ENCODE measurements at regions not wholly inside any gene's neighbourhood (a gene's known extent, or its start where the extent isn't known, plus 50 kb on each side); places are given as distances from the start of the nearest gene placed in this dataset.

DNA sequence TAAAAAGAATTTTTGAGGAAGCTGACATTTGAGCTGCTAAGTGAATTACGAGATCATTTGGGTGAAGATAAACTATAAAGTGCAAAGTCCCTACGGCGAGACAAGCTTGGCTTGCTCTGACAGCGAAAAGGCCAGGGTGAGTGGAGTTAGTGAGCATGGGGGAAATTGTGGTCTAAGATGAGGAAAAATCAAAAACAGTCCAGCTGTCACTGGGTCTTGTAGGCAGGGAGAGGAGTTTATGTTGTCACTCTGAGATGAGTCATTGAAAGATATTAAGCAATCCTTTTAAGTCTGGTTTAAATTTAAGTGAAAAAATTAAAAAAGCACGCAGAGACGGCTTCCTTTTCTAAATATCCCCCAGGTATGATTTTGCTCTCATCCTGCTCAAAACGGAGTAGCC is 601.9 kb downstream of the MRPL39 start:
- TF ChIP-seq, protein P1, sequence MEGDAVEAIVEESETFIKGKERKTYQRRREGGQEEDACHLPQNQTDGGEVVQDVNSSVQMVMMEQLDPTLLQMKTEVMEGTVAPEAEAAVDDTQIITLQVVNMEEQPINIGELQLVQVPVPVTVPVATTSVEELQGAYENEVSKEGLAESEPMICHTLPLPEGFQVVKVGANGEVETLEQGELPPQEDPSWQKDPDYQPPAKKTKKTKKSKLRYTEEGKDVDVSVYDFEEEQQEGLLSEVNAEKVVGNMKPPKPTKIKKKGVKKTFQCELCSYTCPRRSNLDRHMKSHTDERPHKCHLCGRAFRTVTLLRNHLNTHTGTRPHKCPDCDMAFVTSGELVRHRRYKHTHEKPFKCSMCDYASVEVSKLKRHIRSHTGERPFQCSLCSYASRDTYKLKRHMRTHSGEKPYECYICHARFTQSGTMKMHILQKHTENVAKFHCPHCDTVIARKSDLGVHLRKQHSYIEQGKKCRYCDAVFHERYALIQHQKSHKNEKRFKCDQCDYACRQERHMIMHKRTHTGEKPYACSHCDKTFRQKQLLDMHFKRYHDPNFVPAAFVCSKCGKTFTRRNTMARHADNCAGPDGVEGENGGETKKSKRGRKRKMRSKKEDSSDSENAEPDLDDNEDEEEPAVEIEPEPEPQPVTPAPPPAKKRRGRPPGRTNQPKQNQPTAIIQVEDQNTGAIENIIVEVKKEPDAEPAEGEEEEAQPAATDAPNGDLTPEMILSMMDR (IDR thresholded peaks at IDR 0.05), result no peak
- no peak for TF ChIP-seq EZH2 (IDR thresholded peaks at IDR 0.05; ENCODE audit: borderline replicate concordance, insufficient read depth, low read depth, low read length, poor library complexity, severe bottlenecking)

Measured in B cell (primary cell).